ENCODE measurements at regions not wholly inside any gene's neighbourhood (a gene's known extent, or its start where the extent isn't known, plus 50 kb on each side); places are given as distances from the start of the nearest gene placed in this dataset.
"Not testable (repeated sequence)": the region's sequence is repeated elsewhere in the genome, so short reads cannot be mapped to it uniquely, and the experiment has no call there.

DNA sequence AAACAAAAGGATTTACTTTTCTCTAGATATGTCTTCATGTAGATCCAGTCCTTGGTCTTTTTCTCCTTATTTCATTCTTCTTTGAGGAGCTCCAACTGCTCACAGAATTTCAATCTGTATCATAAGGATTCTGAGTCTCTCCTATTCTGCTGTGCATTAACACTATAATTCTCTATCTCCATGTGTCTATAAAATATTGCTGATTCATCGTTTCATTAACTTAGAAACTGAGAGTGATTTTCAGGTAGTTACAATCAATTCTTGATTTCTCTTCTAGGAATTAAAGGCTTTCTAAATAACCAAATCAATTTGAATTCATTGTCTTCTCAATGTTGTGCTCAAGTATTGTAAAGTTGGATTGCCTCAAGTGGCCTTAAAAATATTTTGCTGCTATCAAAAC lies 651.5 kb upstream of the CADM2 start:
- Mint-ChIP-seq H3K27me3 (ENCODE audit: insufficient read depth) (no peaks in the 10 kb centered on the region), H3K27ac (no peak overlapping the region), H3K9me3 (no peaks in the 10 kb centered on the region), H3K4me3 (no peak overlapping the region), H3K36me3 (ENCODE audit: low read depth) (no peaks in the 10 kb centered on the region), H3K4me1 (no peaks in the 10 kb centered on the region)
- no peak for TF ChIP-seq CTCF (conservative IDR thresholded peaks at IDR 0.05)
- WGBS, 2 experiments (ENCODE audit: insufficient coverage in 1 of 2, insufficient read length in 1 of 2): 91% methylated on average over 1 of the region's 1 CpG; no CpG with 5 or more reads in 1 of the 2 experiments
- Histone ChIP-seq H3K27me3 (ENCODE audit: control insufficient read depth, insufficient read depth, low read length, poor library complexity, severe bottlenecking) (no peaks in the 10 kb centered on the region), H3K4me3 (ENCODE audit: low read length) (no peak overlapping the region), H3K9ac (ENCODE audit: extremely low read depth, low read length, poor library complexity, severe bottlenecking) (no peak overlapping the region), H3K27ac (ENCODE audit: low read depth, low read length) (no peak overlapping the region), H3K4me1 (ENCODE audit: control insufficient read depth, insufficient read depth, low read length) (no peaks in the 10 kb centered on the region), H3K9me3 (ENCODE audit: control insufficient read depth, low read length) (no peaks in the 10 kb centered on the region), H3K36me3 (ENCODE audit: control insufficient read depth, insufficient read depth, low read length) (no peaks in the 10 kb centered on the region)
- no peak for DNase-seq

DNA sequence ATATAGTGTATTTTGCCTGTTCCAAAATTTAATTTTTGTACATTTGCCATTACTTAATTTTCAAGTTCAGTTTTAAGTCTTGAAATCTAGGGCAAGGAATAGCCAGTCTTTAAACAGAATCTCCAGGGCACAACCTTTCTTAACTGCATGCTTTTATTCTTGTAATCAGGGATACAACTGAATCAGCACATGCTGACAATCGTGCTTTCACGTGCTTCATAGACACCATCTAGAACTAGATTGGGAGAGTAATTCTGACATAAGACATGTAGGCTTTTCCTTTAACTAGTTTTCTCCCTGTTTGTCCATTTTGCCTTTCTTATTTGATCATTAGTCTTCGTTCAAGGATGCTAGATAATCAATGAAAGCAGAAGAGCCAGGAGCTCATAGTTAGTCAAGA lies 650.4 kb upstream of the CADM2 start:
- no peaks in the 10 kb centered on the region for H3K9me3 ChIP-seq (ENCODE audit: control insufficient read depth, low read length)

DNA sequence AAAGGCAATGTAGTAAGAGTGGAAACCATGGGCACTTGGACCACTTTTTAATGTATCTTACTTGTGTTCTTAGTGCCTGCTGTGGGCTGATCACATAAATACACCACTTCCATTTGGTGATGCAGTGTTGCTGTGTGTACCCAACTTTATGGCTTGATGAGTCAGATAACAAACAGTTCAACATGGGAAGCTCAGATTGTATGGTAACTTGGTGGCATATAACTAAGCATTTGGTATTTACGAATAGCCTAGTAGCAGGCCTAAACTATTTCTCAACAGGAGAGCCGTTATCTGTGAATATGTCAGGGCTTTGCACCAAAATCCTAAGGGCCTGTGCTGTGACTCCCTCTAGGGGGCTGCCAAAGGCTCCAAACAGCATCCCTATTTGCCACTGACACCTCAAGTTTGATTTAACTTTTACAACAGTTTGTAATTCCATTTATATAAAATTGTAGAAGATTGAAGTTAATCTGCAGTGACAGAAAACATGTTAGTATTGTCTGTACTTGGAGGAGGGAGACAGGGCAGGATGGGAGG lies 640.4 kb upstream of the CADM2 start:
- Mint-ChIP-seq H3K4me3 (no peak overlapping the region), H3K36me3 (ENCODE audit: low read depth) (no peaks in the 10 kb centered on the region), H3K27me3 (ENCODE audit: insufficient read depth) (no peaks in the 10 kb centered on the region), H3K4me1 (peaks cover 3% of the 10 kb centered on the region), H3K27ac (no peak overlapping the region), H3K9me3 (no peaks in the 10 kb centered on the region)
- Histone ChIP-seq H3K4me1 (ENCODE audit: control insufficient read depth, insufficient read depth, low read length) (no peaks in the 10 kb centered on the region), H3K27ac (ENCODE audit: low read depth, low read length) (no peak overlapping the region), H3K9ac (ENCODE audit: extremely low read depth, low read length, poor library complexity, severe bottlenecking) (no peak overlapping the region), H3K27me3 (ENCODE audit: control insufficient read depth, insufficient read depth, low read length, poor library complexity, severe bottlenecking) (no peaks in the 10 kb centered on the region), H3K36me3 (ENCODE audit: control insufficient read depth, insufficient read depth, low read length) (no peaks in the 10 kb centered on the region), H3K9me3 (ENCODE audit: control insufficient read depth, low read length) (no peaks in the 10 kb centered on the region), H3K4me3 (ENCODE audit: low read length) (no peak overlapping the region)
- 69 to 71% methylated on average over 1 to 2 of the region's 2 CpGs for WGBS, 2 experiments (ENCODE audit: insufficient coverage in 1 of 2, insufficient read length in 1 of 2)
- peak; percentile 72 for TF ChIP-seq CTCF (conservative IDR thresholded peaks at IDR 0.05)
- DNase-seq: peak; percentile 71

More for the DNA sequence above, 650.4 kb upstream of the CADM2 start:
- no peak for DNase-seq
- Histone ChIP-seq H3K4me3 (ENCODE audit: low read length) (no peak overlapping the region), H3K36me3 (ENCODE audit: control insufficient read depth, insufficient read depth, low read length) (no peaks in the 10 kb centered on the region), H3K27me3 (ENCODE audit: control insufficient read depth, insufficient read depth, low read length, poor library complexity, severe bottlenecking) (no peaks in the 10 kb centered on the region), H3K4me1 (ENCODE audit: control insufficient read depth, insufficient read depth, low read length) (no peaks in the 10 kb centered on the region), H3K27ac (ENCODE audit: low read depth, low read length) (no peak overlapping the region), H3K9ac (ENCODE audit: extremely low read depth, low read length, poor library complexity, severe bottlenecking) (no peak overlapping the region)
- no peaks in the 10 kb centered on the region for H3K27me3 Mint-ChIP-seq (ENCODE audit: insufficient read depth)
- H3K36me3 Mint-ChIP-seq (ENCODE audit: low read depth): no peaks in the 10 kb centered on the region
- H3K27ac Mint-ChIP-seq: no peak overlapping the region
- H3K9me3 Mint-ChIP-seq: no peaks in the 10 kb centered on the region
- H3K4me3 Mint-ChIP-seq: no peak overlapping the region
- no peaks in the 10 kb centered on the region for H3K4me1 Mint-ChIP-seq
- WGBS, 2 experiments (ENCODE audit: insufficient coverage in 1 of 2, insufficient read length in 1 of 2): 85 to 93% methylated on average over 2 to 3 of the region's 3 CpGs
- TF ChIP-seq CTCF (conservative IDR thresholded peaks at IDR 0.05): no peak

GRCh38 chr3:84365563-84366278 lies 593.1 kb upstream of the CADM2 start:
- H3K27me3 ChIP-seq (ENCODE audit: control insufficient read depth, insufficient read depth, low read length, poor library complexity, severe bottlenecking); H3K4me3 ChIP-seq (ENCODE audit: low read length); H3K27ac ChIP-seq (ENCODE audit: low read depth, low read length); H3K36me3 ChIP-seq (ENCODE audit: control insufficient read depth, insufficient read depth, low read length); H3K27me3 Mint-ChIP-seq (ENCODE audit: insufficient read depth); H3K36me3 Mint-ChIP-seq (ENCODE audit: low read depth); H3K27ac Mint-ChIP-seq; H3K9ac ChIP-seq (ENCODE audit: extremely low read depth, low read length, poor library complexity, severe bottlenecking); H3K9me3 ChIP-seq (ENCODE audit: control insufficient read depth, low read length); H3K4me1 ChIP-seq (ENCODE audit: control insufficient read depth, insufficient read depth, low read length); H3K4me3 Mint-ChIP-seq; H3K4me1 Mint-ChIP-seq: not testable (repeated sequence)
- peaks cover 14% of the 10 kb centered on the region for H3K9me3 Mint-ChIP-seq
- DNase-seq: peak; percentile 61
- 88 to 89% methylated on average over 6 to 9 of the region's 9 CpGs for WGBS, 2 experiments (ENCODE audit: insufficient coverage in 1 of 2, insufficient read length in 1 of 2)
